PC-3 (cell line): ENCODE measurements at regions not wholly inside any gene's neighbourhood (a gene's known extent, or its start where the extent isn't known, plus 50 kb on each side); places are given as distances from the start of the nearest gene placed in this dataset.

ENCODE experiments used
- ATAC-seq: fragments of 200-7000 bp; cut with Tn5 transposase; 2 replicates; pipeline ENCODE4 v1.9.1; 2020; ENCODE audit warnings: mild to moderate bottlenecking, moderate library complexity
- BruUV-seq: library from RNA; stranded (reverse); fragments of 400-500 nt; replicated peaks from 2 replicates; lab custom pipeline; 2021; lab: Mats Ljungman, UMichigan
- CTCF ChIA-PET: fragments of 300-600 bp; sonication (Branson Sonifier 250); formaldehyde crosslinking; loops from one replicate; lab custom pipeline; 2022; ENCODE audit warnings: antibody characterized with exemption; lab: Charles Lee
- POLR2A ChIA-PET: fragments of 300-600 bp; sonication (Branson Sonifier 250); formaldehyde crosslinking; loops from one replicate; lab custom pipeline; 2022; ENCODE audit warnings: antibody characterized with exemption; ENCODE audit not compliant: unreplicated experiment; lab: Charles Lee
- DNase-seq: peaks from one replicate; pipeline ENCODE4 v3.0.0-alpha.2; 2015
- H2AFZ ChIP-seq: fragments of 300-600 bp; sonication (generic); 2 replicates; pipeline ENCODE4 v1.6.0; 2016; ENCODE audit warnings: antibody characterized with exemption, low read length
- H3F3A ChIP-seq: fragments of 300-600 bp; sonication (generic); one replicate; pipeline ENCODE4 v1.6.0; 2017; ENCODE audit warnings: antibody characterized with exemption, low read length, control low read depth, mild to moderate bottlenecking; ENCODE audit not compliant: unreplicated experiment
- H3K27ac ChIP-seq: fragments of 300-600 bp; sonication (generic); 2 replicates; pipeline ENCODE4 v1.5.1; 2016; ENCODE audit warnings: mild to moderate bottlenecking, low read length
- H3K27me3 ChIP-seq: fragments of 300-600 bp; sonication (generic); 2 replicates; pipeline ENCODE4 v1.6.1; 2016; ENCODE audit warnings: low read length, mixed read lengths
- H3K36me3 ChIP-seq: fragments of 300-600 bp; sonication (generic); 2 replicates; pipeline ENCODE4 v1.6.1; 2016; ENCODE audit warnings: low read depth, mixed run types, low read length, mixed read lengths
- H3K4me1 ChIP-seq: fragments of 300-600 bp; sonication (generic); 2 replicates; pipeline ENCODE4 v1.5.1; 2016; ENCODE audit warnings: low read length; ENCODE audit not compliant: insufficient read depth
- H3K4me2 ChIP-seq: fragments of 300-600 bp; sonication (generic); 2 replicates; pipeline ENCODE4 v1.6.0; 2016; ENCODE audit warnings: low read length
- H3K4me3 ChIP-seq: fragments of 300-600 bp; sonication (generic); 2 replicates; pipeline ENCODE4 v1.5.1; 2016; ENCODE audit warnings: mild to moderate bottlenecking, low read length, mixed read lengths
- H3K79me2 ChIP-seq: fragments of 300-600 bp; sonication (generic); 2 replicates; pipeline ENCODE4 v1.6.1; 2017; ENCODE audit warnings: low read length, mixed read lengths
- H3K9ac ChIP-seq: fragments of 300-600 bp; sonication (generic); 2 replicates; pipeline ENCODE4 v1.6.0; 2016; ENCODE audit warnings: mild to moderate bottlenecking, low read length
- H3K9me2 ChIP-seq: fragments of 300-600 bp; sonication (generic); replicated peaks from 2 replicates; pipeline ENCODE4 v1.6.1; 2016; ENCODE audit warnings: mixed run types, low read length, mixed read lengths
- H3K9me3 ChIP-seq: fragments of 300-600 bp; sonication (generic); 2 replicates; pipeline ENCODE4 v1.6.1; 2016; ENCODE audit warnings: low read length, mixed read lengths
- H4K20me1 ChIP-seq: fragments of 300-600 bp; sonication (generic); 2 replicates; pipeline ENCODE4 v1.6.1; 2016; ENCODE audit warnings: low read length, mixed read lengths
- EZH2 ChIP-seq: fragments of 300-600 bp; sonication (generic); IDR thresholded peaks from one replicate; pipeline ENCODE4 v1.6.1; 2017; ENCODE audit warnings: antibody characterized with exemption, mild to moderate bottlenecking, low read length; ENCODE audit not compliant: unreplicated experiment
- EZH2phosphoT487 ChIP-seq: fragments of 300-600 bp; sonication (generic); IDR thresholded peaks from 2 replicates; pipeline ENCODE4 v1.6.1; 2018; ENCODE audit warnings: mild to moderate bottlenecking, antibody characterized with exemption, low read length, borderline replicate concordance
- intact Hi-C: fragments of 100-400 bp; cut with micrococcal nuclease; formaldehyde crosslinking; loops from 2 replicates; pipeline ENCODE4 v1.9.0; 2023
- TF ChIP-seq, protein P1 (sequence below): fragments of 300-600 bp; sonication (generic); conservative IDR thresholded peaks from 2 replicates; pipeline ENCODE4 v1.5.1; 2017; ENCODE audit warnings: antibody characterized with exemption, low read depth, mild to moderate bottlenecking, low read length

DNA sequence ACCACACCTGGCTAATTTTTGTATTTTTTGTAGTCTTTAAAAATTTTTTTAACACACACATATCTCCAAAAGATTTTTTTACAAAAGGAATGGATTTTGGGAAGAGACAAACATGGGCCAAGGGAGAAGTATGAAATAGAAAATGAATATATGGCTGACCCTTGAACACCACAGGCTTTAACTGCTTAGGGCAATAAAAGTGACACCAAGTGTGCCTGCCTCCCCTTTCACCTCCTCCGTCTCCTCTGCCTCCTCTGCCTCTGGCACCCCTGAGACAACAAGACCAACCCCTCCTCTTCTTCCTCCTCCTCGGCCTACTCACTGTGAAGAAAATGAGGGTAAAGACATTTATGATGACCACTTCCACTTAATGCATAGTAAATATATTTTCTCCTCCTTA is 483.9 kb downstream of the KDM4C start:
- Histone ChIP-seq H3K4me3 (no peak overlapping the region), H3K9ac (no peak overlapping the region), H4K20me1 (no peaks in the 10 kb centered on the region), H3K27me3 (no peaks in the 10 kb centered on the region), H3K27ac (no peak overlapping the region), H3F3A (no peaks in the 10 kb centered on the region), H2AFZ (no peak overlapping the region), H3K36me3 (no peaks in the 10 kb centered on the region), H3K4me1 (no peaks in the 10 kb centered on the region), H3K9me2 (no peaks in the 10 kb centered on the region), H3K9me3 (no peaks in the 10 kb centered on the region), H3K4me2 (no peak overlapping the region), H3K79me2 (no peaks in the 10 kb centered on the region)
- ChIA-PET CTCF (no interaction called here), POLR2A (no interaction called here)
- TF ChIP-seq EZH2phosphoT487 (no peak), EZH2 (no peak)
- TF ChIP-seq, protein P1, sequence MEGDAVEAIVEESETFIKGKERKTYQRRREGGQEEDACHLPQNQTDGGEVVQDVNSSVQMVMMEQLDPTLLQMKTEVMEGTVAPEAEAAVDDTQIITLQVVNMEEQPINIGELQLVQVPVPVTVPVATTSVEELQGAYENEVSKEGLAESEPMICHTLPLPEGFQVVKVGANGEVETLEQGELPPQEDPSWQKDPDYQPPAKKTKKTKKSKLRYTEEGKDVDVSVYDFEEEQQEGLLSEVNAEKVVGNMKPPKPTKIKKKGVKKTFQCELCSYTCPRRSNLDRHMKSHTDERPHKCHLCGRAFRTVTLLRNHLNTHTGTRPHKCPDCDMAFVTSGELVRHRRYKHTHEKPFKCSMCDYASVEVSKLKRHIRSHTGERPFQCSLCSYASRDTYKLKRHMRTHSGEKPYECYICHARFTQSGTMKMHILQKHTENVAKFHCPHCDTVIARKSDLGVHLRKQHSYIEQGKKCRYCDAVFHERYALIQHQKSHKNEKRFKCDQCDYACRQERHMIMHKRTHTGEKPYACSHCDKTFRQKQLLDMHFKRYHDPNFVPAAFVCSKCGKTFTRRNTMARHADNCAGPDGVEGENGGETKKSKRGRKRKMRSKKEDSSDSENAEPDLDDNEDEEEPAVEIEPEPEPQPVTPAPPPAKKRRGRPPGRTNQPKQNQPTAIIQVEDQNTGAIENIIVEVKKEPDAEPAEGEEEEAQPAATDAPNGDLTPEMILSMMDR: no peak
- ATAC-seq: no peak
- BruUV-seq: no TSS peak
- intact Hi-C loops: no loop called here
- no peak for DNase-seq

DNA sequence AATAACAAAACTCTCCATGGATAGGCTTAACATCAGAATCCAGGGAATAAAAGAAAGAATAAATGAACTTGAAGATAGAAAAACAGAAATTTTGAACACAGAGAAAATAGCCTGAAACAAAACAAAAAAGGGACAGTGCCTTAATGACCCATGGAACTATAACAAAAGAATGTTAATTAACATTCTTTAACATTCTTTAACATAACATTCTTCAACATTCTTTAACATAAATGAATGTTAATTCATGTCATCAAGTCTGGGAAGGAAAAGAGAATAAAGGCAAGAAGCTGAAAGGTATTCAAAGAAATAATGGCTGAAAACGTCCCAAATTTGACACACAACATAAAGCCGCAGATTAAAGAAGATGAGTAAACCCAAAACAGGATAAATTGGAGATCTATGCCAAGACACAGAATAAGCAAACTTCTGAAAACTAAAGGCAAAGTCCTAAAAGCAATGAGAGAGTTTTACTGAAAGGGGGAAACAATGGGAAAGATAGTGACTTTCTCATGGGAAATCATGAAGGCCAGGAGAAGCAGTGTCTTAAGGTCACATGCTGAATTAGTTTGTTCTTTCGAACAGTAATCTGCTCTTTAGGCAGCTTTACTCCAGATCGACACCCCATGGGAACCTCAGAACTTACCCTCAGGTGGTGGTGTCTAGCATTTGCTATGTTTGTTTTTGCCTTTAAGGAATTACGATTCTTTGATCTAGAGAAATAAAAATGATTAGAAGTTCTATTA is 483.0 kb downstream of the KDM4C start:
- no peaks in the 10 kb centered on the region for H4K20me1 ChIP-seq
- no peak overlapping the region for H3K4me3 ChIP-seq
- no peak overlapping the region for H3K4me2 ChIP-seq
- no peak for DNase-seq
- no peaks in the 10 kb centered on the region for H3K9me3 ChIP-seq
- CTCF ChIA-PET: no interaction called here
- no peak overlapping the region for H3K9ac ChIP-seq
- H3K27me3 ChIP-seq: no peaks in the 10 kb centered on the region
- no peaks in the 10 kb centered on the region for H3F3A ChIP-seq
- POLR2A ChIA-PET: no interaction called here
- H3K27ac ChIP-seq: no peak overlapping the region
- H3K4me1 ChIP-seq: no peaks in the 10 kb centered on the region
- H2AFZ ChIP-seq: no peak overlapping the region
- no TSS peak for BruUV-seq
- intact Hi-C loops: no loop called here
- no peaks in the 10 kb centered on the region for H3K36me3 ChIP-seq
- TF ChIP-seq EZH2 (no peak), EZH2phosphoT487 (no peak)
- TF ChIP-seq, protein P1: no peak
- no peaks in the 10 kb centered on the region for H3K79me2 ChIP-seq
- ATAC-seq: no peak
- no peaks in the 10 kb centered on the region for H3K9me2 ChIP-seq

DNA sequence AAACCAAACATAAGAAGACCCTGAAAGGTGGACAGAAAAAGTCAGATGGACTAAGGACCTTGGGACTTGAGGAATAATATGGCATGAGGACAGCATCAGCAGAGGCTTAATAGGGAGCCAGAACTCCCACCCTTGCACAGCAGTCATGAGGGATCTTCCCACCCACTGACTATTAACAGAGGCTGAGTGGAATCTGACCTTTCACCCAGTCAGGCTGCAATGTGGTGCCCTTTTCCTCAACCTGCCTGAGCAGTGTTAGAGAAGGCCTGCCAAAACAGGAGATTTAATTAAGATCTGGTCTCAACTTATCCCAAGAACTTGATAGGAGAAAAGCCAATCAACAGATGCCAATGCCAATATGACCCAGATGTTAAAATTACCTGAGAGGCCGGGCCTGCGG is 481.9 kb downstream of the KDM4C start:
- ChIA-PET POLR2A (no interaction called here), CTCF (no interaction called here)
- no peaks in the 10 kb centered on the region for H3K79me2 ChIP-seq
- H3K9me2 ChIP-seq: no peaks in the 10 kb centered on the region
- no peaks in the 10 kb centered on the region for H3K9me3 ChIP-seq
- no peak for DNase-seq
- no peak overlapping the region for H3K4me3 ChIP-seq
- TF ChIP-seq EZH2: no peak
- TF ChIP-seq EZH2phosphoT487: no peak
- TF ChIP-seq, protein P1: no peak
- no peaks in the 10 kb centered on the region for H3K4me1 ChIP-seq
- intact Hi-C loops: no loop called here
- no peak overlapping the region for H2AFZ ChIP-seq
- no peaks in the 10 kb centered on the region for H3K27me3 ChIP-seq
- no peak overlapping the region for H3K4me2 ChIP-seq
- BruUV-seq: no TSS peak
- H4K20me1 ChIP-seq: no peaks in the 10 kb centered on the region
- no peaks in the 10 kb centered on the region for H3F3A ChIP-seq
- H3K27ac ChIP-seq: no peak overlapping the region
- no peak for ATAC-seq
- no peaks in the 10 kb centered on the region for H3K36me3 ChIP-seq
- no peak overlapping the region for H3K9ac ChIP-seq
